Astrocyte (in vitro differentiated cells and primary cell): ENCODE measurements at regions not wholly inside any gene's neighbourhood (a gene's known extent, or its start where the extent isn't known, plus 50 kb on each side); places are given as distances from the start of the nearest gene placed in this dataset.

Experiments used
- EZH2 ChIP-seq: IDR thresholded peaks from 2 replicates; pipeline ENCODE4 v1.6.1; 2012; ENCODE audit warnings: mild to moderate bottlenecking, low read length, inconsistent platforms; ENCODE audit not compliant: insufficient read depth
- TF ChIP-seq, protein P1 (sequence below): IDR thresholded peaks from 2 replicates; pipeline ENCODE4 v1.5.1; 2011; ENCODE audit warnings: low read depth, mild to moderate bottlenecking, inconsistent platforms, low read length, moderate library complexity; ENCODE audit not compliant: insufficient read depth

DNA sequence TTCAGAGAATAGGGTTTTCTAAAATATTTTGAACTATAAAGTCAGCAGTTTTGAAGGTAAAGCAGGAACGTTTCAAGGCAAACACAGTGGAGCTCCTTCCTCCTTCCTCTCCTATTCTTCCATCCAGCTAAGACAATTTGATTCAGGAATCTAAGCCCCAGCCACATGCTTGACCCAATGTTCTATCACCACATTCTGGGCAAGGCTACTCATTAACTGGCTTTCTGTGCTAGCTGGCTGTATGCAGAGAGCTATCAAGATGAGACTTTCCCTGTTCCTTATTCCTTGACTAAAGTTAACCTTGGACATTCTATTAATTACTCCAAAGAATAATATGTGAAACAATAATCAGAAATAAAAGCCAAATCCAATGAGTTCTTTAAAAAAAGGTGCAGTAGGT, 266.9 kb downstream of the NOVA1 start:
- TF ChIP-seq, protein P1, sequence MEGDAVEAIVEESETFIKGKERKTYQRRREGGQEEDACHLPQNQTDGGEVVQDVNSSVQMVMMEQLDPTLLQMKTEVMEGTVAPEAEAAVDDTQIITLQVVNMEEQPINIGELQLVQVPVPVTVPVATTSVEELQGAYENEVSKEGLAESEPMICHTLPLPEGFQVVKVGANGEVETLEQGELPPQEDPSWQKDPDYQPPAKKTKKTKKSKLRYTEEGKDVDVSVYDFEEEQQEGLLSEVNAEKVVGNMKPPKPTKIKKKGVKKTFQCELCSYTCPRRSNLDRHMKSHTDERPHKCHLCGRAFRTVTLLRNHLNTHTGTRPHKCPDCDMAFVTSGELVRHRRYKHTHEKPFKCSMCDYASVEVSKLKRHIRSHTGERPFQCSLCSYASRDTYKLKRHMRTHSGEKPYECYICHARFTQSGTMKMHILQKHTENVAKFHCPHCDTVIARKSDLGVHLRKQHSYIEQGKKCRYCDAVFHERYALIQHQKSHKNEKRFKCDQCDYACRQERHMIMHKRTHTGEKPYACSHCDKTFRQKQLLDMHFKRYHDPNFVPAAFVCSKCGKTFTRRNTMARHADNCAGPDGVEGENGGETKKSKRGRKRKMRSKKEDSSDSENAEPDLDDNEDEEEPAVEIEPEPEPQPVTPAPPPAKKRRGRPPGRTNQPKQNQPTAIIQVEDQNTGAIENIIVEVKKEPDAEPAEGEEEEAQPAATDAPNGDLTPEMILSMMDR, result no peak
- no peak for TF ChIP-seq EZH2
